Anterior cingulate cortex (tissue), 58 donors: ENCODE measurements at regions not wholly inside any gene's neighbourhood (a gene's known extent, or its start where the extent isn't known, plus 50 kb on each side); places are given as distances from the start of the nearest gene placed in this dataset.
"Not testable (repeated sequence)": the region's sequence is repeated elsewhere in the genome, so short reads cannot be mapped to it uniquely, and the experiment has no call there.

ENCODE experiments used
- DNase-seq, 58 donors: peaks; one replicate each; lab custom pipeline; 2025; lab: John Stamatoyannopoulos, UW

DNA sequence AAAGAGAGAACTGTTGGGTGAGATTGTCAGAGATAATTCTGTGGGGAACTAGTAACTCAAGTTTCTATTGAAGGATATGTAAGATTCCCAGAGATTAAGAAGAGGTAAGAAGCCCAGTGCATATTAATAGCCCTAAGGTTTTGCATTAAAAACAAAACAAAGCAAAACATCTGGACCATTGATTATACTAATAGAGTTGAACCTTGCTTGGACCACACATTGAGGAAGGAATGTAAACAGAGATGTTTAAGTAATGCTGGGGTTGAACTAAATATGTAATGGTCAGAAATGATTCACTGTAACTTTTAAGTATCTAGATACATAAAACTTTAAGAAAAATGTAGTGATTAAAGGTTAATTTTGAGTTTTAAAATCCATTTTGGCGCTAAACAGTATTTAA, 1770.0 kb downstream of the PCDH9 start:
- DNase-seq = no peak

GRCh38 chr13:65456150-65456912, 1773.8 kb downstream of the PCDH9 start:
- no peak for DNase-seq

DNA sequence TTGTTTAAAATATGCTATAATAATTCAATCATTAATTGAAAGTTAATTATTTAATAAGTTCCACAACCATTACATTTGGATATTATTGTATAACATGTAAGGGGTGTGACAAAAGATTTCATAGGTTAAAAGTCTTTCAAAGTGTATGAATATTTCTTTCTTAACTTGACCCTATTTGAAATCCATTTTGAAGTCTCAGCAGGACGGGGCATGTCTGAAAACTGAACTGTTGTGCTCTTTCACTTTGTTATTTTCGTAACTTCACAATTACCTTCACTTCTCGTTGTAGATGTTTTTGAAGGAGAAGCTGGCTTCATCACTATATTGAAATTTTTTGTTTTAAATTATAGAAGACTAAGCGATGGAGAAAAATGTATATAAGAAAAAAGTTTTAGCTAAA, 1775.7 kb downstream of the PCDH9 start:
- no peak for DNase-seq

- no peak for DNase-seq
These were observed 1776.2 kb downstream of the PCDH9 start for GRCh38 chr13:65453982-65454381.

GRCh38 chr13:65445340-65445739, 1784.8 kb downstream of the PCDH9 start:
- no peak for DNase-seq

- no peak for DNase-seq
These were observed 1794.5 kb downstream of the PCDH9 start for GRCh38 chr13:65435590-65435989.

DNA sequence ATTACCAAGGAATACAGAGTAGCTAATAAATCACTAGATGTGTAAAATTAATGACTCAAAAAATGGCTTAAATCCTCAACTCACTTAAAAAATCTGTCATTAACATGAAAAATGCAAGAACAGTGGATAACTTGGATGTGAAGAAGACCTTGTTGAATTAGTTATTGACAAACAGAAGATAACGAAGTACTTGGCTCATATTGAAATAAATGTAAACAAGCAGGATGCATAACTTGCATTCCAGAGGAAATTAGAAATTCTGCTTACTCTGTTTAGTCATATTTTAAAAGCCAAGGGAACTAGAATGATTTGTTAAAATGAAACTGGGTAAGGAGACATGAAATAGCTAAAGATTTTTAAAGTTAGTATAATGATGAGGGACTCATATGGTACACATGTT, 1812.2 kb downstream of the PCDH9 start:
- DNase-seq = no peak

DNA sequence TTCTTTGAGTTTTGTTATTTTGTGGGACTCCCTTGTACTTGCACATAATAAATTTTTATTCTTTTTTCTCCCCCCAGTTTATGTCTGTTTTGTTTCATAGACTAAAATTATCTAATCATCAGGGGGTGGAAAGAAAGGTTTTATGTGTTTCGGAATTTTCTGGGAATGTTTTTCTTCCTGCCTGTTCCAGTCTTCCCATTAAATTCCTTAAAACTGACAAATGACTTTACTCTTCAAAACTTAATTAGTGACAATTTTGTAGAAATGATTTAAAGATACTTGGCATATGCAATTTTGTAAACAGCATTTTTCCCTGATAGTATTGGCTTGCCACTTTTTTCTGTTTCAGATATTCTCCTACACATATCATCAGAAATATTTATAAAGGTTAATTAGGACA, 1813.4 kb downstream of the PCDH9 start:
- DNase-seq = no peak

DNA sequence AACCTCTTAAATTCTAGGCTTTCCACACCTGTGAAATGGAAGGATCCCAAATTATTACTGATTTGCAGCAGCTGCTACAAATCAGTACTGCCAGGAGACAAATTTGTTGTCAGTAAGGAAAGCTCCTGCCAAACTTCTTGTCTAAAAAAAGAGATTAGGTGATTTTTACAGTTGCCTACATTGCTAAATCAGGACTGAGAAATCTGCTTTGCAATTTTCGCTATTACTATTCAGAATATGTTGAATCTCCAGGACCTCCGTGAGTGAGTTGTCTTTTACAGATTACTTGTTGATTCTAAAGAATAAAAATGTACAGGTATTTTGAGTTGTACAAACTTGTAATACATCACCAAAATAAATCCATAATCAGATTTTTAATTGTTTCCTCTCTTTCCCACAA, 1815.9 kb downstream of the PCDH9 start:
- DNase-seq = no peak

- no peak for DNase-seq
These were observed 1818.6 kb downstream of the PCDH9 start for GRCh38 chr13:65411521-65411920.

DNA sequence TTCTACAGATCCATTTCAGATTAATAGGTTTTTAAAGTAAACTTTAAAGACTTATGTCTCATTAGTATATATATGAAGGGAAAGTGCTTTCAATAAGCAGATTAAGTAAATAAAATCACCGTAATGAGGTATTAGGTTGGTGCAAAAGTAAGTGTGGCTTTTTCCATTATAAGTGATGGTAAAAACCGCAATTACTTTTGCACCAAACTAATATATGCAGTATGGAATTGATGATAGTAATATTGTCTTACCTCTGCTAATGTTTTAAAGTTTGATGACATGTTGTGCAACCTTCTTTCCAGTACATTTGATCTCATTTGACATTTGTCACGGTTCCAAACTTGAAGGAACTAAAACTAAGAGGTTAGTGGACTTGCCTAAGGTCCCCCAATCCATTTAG, 1819.3 kb downstream of the PCDH9 start:
- no peak for DNase-seq

DNA sequence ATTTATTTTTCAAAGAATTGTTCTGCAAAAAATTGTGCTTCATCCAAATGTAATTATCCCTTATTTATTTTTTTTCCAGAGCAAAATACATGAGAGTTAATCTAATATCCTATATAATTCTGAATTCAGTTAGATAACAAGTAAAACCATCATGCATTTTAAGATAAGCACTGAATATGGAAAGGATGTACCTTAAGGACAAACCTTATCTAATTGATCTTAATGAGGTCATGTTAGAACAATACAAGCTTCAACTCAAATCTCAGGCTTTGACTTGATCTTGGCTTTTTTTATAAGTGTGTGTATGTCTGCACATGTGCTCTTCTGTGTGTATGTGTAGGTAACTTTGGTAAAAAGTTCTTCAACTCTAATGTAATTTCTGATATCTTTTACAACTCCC, 1828.8 kb downstream of the PCDH9 start:
- no peak for DNase-seq

- no peak for DNase-seq
These were observed 1829.4 kb downstream of the PCDH9 start for GRCh38 chr13:65400702-65401101.

DNA sequence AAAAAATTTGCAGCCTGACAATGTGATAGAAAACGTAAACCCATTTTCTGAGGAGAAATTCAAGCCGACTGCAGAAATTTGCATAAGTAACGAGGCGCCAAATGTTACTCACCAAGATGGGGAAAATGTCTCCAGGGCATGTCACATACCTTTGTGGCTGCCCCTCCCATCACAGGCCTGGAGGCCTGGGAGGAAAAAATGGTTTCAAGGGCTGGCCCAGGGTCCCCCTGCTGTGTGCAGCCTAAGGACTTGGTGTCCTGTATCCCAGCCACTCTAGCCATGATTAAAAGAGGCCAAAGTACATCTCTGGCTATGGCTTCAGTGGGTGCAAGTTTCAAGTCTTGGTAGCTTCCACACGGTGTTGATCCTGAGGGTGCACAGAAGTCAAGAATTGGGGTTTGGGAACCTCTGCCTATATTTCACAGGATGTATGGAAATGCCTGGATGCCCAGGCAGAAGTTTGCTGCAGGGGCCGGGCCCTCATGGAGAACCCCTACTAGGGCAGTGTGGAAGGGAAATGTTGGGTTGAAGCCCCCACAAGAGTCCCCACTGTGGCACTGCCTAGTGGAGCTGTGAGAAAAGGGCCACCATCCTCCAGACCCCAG, 1842.3 kb downstream of the PCDH9 start:
- no peak for DNase-seq

DNA sequence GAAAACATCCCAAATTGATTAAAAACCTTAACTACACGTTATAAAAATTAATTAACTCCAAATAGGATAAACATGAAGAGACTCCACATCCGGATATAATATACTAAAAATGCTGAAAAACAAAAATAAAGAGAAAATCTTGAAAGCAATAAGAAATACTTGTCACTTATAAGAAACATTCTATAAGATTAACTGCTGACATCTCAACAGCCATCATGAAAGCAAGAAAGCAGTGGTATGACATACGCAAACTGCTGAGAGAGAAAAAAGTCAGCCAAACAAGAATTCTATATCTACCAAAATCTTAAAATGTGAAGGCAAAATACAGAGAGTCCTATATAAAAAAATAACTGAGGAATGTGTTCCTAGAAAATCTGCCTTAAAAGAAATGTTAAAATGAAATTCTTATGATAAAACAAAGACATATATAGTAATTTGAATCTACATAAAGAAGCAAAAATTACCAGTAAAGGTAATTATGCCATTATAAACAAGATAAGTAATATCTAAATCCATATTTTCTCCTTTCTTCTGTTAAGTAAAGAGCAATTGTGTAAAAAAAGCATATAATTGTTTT, 1851.1 kb downstream of the PCDH9 start:
- no peak for DNase-seq

GRCh38 chr13:65378484-65378883, 1851.7 kb downstream of the PCDH9 start:
- no peak for DNase-seq

GRCh38 chr13:65368832-65369231, 1861.3 kb downstream of the PCDH9 start:
- DNase-seq = no peak

DNA sequence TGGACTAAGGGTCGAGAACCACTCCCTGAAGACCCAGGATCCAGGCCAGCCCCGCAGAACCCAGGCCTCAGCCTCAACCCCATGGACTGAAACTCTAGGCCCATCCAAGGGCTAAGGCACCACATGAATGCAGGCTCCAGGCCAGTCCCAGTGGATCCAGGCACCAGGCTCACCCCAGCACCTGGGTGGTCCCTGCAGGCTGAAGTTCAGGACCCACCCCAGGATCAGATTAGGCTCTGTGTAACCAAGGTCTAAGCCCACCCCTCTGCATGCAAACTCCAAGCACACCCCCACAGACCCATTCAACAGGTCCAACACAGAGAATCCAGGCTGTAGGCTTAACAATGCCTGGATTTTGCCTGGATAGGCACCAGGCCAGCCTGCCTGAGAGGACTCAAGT, 1876.2 kb downstream of the PCDH9 start:
- DNase-seq = no peak

DNA sequence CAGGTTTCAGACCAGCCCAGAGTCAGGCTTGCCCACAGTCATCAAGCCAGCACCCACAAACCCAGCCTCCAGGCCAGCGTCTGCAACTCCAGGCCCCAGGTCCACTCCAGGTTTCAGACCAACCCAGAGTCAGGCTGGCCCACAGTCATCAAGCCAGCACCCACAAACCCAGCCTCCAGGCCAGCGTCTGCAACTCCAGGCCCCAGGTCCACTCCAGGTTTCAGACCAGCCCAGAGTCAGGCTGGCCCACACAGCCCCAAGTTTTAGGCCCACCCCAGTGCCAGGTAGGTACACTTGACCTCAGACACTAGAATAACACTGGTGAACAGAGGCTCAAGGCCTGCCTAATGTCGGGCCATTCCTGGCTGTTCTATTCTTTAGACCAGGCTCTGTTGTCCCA, 1877.0 kb downstream of the PCDH9 start:
- not testable (repeated sequence) for DNase-seq

DNA sequence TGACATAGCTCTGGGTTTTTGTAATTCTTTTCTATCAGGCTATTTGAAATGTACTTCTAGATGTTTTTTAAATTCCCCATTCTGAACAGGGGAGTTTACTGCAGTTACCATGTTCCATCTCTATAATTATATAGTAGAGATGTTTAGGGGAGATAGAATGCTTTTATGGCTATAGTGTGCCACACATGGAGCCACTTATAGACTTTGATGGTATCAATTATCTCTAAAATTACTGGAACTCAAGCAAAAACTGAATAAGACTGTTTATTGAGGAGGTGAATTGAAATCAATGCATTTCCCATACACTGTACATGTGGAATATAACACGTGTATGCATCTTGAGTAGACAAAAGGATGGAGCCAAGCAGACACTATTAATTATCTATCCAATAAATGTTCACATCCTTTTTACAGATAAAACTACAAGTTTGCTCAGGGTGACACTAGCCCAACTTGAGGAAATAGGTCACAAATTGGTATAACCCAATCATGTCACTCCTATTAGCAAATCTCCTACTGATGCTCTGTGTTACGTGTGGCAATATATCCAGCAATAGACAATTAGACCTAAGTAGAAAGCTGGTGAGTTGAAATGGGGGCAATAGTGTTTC, 1882.6 kb downstream of the PCDH9 start:
- no peak for DNase-seq

- DNase-seq = no peak
These were observed 1886.1 kb downstream of the PCDH9 start for GRCh38 chr13:65343898-65344663.
